ENCODE measurements at regions not wholly inside any gene's neighbourhood (a gene's known extent, or its start where the extent isn't known, plus 50 kb on each side); places are given as distances from the start of the nearest gene placed in this dataset.

DNA sequence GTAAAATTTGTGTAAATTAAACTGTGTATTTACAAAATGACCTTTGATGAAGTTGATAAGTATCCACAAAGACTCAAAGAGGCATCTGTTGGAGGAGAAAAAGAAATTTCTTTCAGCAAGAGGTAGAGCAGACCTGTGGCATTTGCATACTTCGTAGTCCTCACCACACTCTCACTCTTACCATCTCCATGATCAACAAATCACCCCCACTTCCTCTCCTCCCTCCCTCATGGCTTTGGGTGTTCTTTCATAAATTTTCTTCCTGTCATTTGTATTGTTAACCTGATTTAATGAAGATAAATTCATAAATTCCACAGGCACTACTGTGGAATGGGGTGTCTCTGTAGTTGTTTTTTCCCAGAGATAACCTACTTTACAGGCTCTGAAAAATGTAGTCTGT is 366.5 kb downstream of the ZNF674 start:
- TF ChIP-seq, protein P1, sequence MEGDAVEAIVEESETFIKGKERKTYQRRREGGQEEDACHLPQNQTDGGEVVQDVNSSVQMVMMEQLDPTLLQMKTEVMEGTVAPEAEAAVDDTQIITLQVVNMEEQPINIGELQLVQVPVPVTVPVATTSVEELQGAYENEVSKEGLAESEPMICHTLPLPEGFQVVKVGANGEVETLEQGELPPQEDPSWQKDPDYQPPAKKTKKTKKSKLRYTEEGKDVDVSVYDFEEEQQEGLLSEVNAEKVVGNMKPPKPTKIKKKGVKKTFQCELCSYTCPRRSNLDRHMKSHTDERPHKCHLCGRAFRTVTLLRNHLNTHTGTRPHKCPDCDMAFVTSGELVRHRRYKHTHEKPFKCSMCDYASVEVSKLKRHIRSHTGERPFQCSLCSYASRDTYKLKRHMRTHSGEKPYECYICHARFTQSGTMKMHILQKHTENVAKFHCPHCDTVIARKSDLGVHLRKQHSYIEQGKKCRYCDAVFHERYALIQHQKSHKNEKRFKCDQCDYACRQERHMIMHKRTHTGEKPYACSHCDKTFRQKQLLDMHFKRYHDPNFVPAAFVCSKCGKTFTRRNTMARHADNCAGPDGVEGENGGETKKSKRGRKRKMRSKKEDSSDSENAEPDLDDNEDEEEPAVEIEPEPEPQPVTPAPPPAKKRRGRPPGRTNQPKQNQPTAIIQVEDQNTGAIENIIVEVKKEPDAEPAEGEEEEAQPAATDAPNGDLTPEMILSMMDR (IDR thresholded peaks at IDR 0.05 in 2 of 3, conservative IDR thresholded peaks at IDR 0.05 in 1 of 3; ENCODE audit: insufficient read depth in 2 of 3, low read depth in 1 of 3, low read length in 3 of 3) = no peak
- TF ChIP-seq ARNT (IDR thresholded peaks at IDR 0.05) = no peak
- no peak for TF ChIP-seq ZNF212 (CRISPR knock-in tag; IDR thresholded peaks at IDR 0.05)
- TF ChIP-seq MCM7 (IDR thresholded peaks at IDR 0.05) = no peak
- no peak for TF ChIP-seq GABPB2 (CRISPR knock-in tag; conservative IDR thresholded peaks at IDR 0.05)
- TF ChIP-seq YY1 (IDR thresholded peaks at IDR 0.05; ENCODE audit: borderline replicate concordance in 1 of 3, control insufficient read depth in 1 of 3, extremely low read depth in 1 of 3, insufficient read depth in 3 of 3, insufficient read length in 1 of 3, insufficient replicate concordance in 2 of 3, low read depth in 1 of 3, low read length in 2 of 3) = no peak
- TF ChIP-seq FOXA1 (IDR thresholded peaks at IDR 0.05; ENCODE audit: borderline replicate concordance) = no peak
- no peak for TF ChIP-seq MAZ (CRISPR knock-in tag; conservative IDR thresholded peaks at IDR 0.05 in 1 of 2, IDR thresholded peaks at IDR 0.05 in 1 of 2)
- TF ChIP-seq ZNF274 (IDR thresholded peaks at IDR 0.05; ENCODE audit: borderline replicate concordance, low read depth, low read length) = no peak
- TF ChIP-seq ZNF384 (IDR thresholded peaks at IDR 0.05; ENCODE audit: low read depth, low read length) = no peak
- no peak for TF ChIP-seq POLR2A (conservative IDR thresholded peaks at IDR 0.05)
- TF ChIP-seq, protein P2, sequence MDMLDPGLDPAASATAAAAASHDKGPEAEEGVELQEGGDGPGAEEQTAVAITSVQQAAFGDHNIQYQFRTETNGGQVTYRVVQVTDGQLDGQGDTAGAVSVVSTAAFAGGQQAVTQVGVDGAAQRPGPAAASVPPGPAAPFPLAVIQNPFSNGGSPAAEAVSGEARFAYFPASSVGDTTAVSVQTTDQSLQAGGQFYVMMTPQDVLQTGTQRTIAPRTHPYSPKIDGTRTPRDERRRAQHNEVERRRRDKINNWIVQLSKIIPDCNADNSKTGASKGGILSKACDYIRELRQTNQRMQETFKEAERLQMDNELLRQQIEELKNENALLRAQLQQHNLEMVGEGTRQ (CRISPR knock-in tag; IDR thresholded peaks at IDR 0.05) = no peak
- no peak for TF ChIP-seq EP300 (IDR thresholded peaks at IDR 0.05; ENCODE audit: low read length)
